ENCODE measurements at regions not wholly inside any gene's neighbourhood (a gene's known extent, or its start where the extent isn't known, plus 50 kb on each side); places are given as distances from the start of the nearest gene placed in this dataset.

- TF ChIP-seq, protein P1, sequence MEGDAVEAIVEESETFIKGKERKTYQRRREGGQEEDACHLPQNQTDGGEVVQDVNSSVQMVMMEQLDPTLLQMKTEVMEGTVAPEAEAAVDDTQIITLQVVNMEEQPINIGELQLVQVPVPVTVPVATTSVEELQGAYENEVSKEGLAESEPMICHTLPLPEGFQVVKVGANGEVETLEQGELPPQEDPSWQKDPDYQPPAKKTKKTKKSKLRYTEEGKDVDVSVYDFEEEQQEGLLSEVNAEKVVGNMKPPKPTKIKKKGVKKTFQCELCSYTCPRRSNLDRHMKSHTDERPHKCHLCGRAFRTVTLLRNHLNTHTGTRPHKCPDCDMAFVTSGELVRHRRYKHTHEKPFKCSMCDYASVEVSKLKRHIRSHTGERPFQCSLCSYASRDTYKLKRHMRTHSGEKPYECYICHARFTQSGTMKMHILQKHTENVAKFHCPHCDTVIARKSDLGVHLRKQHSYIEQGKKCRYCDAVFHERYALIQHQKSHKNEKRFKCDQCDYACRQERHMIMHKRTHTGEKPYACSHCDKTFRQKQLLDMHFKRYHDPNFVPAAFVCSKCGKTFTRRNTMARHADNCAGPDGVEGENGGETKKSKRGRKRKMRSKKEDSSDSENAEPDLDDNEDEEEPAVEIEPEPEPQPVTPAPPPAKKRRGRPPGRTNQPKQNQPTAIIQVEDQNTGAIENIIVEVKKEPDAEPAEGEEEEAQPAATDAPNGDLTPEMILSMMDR (IDR thresholded peaks at IDR 0.05), result no peak
- TF ChIP-seq POLR2A (IDR thresholded peaks at IDR 0.05), result no peak
Observed at GRCh38 chr2:237218756-237219155, 133.1 kb downstream of the COPS8 start.
